ENCODE measurements at regions not wholly inside any gene's neighbourhood (a gene's known extent, or its start where the extent isn't known, plus 50 kb on each side); places are given as distances from the start of the nearest gene placed in this dataset.

DNA sequence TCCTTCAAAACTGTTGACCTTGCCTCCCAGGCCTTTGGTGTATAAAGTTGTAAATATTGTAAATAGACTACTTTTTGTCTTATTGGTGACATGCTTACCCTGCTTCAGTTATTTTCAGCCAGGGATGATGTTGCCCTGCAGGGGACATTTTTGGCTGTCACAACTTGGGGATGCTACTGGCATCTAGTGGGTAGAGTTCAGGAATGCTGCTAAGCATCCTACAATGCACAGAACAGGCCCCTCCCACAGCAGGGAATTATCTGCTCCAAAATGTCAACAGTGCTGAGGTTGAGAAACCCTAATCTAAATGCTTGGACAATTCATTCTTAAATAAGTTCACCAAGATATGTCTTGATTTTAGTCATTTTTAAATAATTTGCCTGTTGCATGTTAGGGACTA is 459.8 kb downstream of the PMP22 start:
- POLR2A ChIA-PET, result no interaction called here
- peak; percentile 32 for DNase-seq (ENCODE audit: low spot score)
- CTCF ChIA-PET, result no interaction called here

DNA sequence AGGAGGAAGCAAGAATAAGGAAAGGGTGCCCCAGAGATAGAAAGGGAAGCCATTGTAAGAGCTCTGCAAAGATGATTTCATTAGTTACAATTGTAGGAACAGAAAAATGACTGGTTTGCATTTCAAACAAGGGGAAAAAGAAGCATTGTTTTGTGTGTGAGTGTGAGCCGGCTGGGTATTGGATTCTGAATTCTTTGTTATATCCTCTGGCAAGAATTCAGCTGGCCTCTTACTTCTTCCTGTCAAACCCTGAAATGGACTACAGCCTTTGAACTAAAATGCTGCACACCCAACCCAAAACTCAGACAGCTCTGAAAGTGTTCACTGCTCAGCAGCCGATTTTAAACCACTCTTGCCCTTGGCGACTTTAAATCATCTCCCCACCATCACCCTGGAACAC is 461.3 kb downstream of the PMP22 start:
- POLR2A ChIA-PET, result no interaction called here
- CTCF ChIA-PET, result no interaction called here
- H3K27ac Mint-ChIP-seq, result no peak overlapping the region
- no peaks in the 10 kb centered on the region for H3K4me1 Mint-ChIP-seq
- DNase-seq (ENCODE audit: low spot score) (no peak), ATAC-seq (no peak)
- no peak overlapping the region for H3K4me3 Mint-ChIP-seq
- TF ChIP-seq SP1 (CRISPR knock-in tag; conservative IDR thresholded peaks at IDR 0.05), result no peak
- TF ChIP-seq ZNF219 (CRISPR knock-in tag; IDR thresholded peaks at IDR 0.05; ENCODE audit: borderline replicate concordance), result no peak
- TF ChIP-seq, protein P1, sequence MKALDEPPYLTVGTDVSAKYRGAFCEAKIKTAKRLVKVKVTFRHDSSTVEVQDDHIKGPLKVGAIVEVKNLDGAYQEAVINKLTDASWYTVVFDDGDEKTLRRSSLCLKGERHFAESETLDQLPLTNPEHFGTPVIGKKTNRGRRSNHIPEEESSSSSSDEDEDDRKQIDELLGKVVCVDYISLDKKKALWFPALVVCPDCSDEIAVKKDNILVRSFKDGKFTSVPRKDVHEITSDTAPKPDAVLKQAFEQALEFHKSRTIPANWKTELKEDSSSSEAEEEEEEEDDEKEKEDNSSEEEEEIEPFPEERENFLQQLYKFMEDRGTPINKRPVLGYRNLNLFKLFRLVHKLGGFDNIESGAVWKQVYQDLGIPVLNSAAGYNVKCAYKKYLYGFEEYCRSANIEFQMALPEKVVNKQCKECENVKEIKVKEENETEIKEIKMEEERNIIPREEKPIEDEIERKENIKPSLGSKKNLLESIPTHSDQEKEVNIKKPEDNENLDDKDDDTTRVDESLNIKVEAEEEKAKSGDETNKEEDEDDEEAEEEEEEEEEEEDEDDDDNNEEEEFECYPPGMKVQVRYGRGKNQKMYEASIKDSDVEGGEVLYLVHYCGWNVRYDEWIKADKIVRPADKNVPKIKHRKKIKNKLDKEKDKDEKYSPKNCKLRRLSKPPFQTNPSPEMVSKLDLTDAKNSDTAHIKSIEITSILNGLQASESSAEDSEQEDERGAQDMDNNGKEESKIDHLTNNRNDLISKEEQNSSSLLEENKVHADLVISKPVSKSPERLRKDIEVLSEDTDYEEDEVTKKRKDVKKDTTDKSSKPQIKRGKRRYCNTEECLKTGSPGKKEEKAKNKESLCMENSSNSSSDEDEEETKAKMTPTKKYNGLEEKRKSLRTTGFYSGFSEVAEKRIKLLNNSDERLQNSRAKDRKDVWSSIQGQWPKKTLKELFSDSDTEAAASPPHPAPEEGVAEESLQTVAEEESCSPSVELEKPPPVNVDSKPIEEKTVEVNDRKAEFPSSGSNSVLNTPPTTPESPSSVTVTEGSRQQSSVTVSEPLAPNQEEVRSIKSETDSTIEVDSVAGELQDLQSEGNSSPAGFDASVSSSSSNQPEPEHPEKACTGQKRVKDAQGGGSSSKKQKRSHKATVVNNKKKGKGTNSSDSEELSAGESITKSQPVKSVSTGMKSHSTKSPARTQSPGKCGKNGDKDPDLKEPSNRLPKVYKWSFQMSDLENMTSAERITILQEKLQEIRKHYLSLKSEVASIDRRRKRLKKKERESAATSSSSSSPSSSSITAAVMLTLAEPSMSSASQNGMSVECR (CRISPR knock-in tag; IDR thresholded peaks at IDR 0.05; ENCODE audit: borderline replicate concordance), result no peak
- peaks cover 27% of the 10 kb centered on the region for H3K9me3 Mint-ChIP-seq
- H3K27me3 Mint-ChIP-seq (ENCODE audit: low read depth), result no peaks in the 10 kb centered on the region
- 0 out of 2 replicates have a peak, but pooled peaks cover 3% of the 10 kb centered on the region for H3K36me3 Mint-ChIP-seq

More for the DNA sequence above, 459.8 kb downstream of the PMP22 start:
- H3K27me3 Mint-ChIP-seq (ENCODE audit: low read depth), result no peaks in the 10 kb centered on the region
- no peak overlapping the region for H3K27ac Mint-ChIP-seq
- peaks cover 17% of the 10 kb centered on the region for H3K9me3 Mint-ChIP-seq
- ATAC-seq, result peak; percentile 76; the same call in 1 of the 2 replicates
- no peak overlapping the region for H3K4me3 Mint-ChIP-seq
- TF ChIP-seq TEAD4 (CRISPR knock-in tag; IDR thresholded peaks at IDR 0.05), result 0 out of 2 replicates have a peak, but pooled peaks have one; percentile 21
- TF ChIP-seq ATF1 (CRISPR knock-in tag; IDR thresholded peaks at IDR 0.05), result no peak
- 0 out of 2 replicates have a peak, but pooled peaks cover 3% of the 10 kb centered on the region for H3K36me3 Mint-ChIP-seq
- H3K4me1 Mint-ChIP-seq, result no peaks in the 10 kb centered on the region

DNA sequence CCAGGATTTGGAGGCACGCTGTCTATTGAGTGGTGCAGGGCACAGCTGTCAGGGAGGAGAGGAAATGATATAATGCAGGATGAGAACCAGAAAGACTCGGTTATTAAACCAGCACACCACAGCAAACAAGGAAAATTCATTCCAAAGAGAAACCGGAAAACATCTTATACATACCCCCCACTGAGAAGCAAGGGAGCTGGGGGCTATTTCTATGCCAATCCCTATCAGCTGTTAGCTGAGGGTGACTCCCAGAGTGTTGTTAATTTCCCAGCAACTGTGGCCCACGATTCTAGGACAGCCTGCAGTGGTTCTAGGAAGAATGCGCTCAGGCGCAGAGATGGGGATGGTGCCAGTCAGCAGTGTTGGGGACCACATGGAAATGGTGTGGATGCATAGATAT is 467.3 kb downstream of the PMP22 start:
- ChIA-PET POLR2A (no interaction called here), CTCF (no interaction called here)
- Mint-ChIP-seq H3K4me3 (no peak overlapping the region), H3K27me3 (ENCODE audit: low read depth) (no peaks in the 10 kb centered on the region), H3K36me3 (0 out of 2 replicates have a peak, but pooled peaks cover 3% of the 10 kb centered on the region), H3K27ac (no peak overlapping the region), H3K4me1 (0 out of 2 replicates have a peak, but pooled peaks cover under 1% of the 10 kb centered on the region), H3K9me3 (peaks cover 23% of the 10 kb centered on the region)
- no peak for ATAC-seq
- TF ChIP-seq TEAD1 (CRISPR knock-in tag; IDR thresholded peaks at IDR 0.05), result no peak
- DNase-seq (ENCODE audit: low spot score), result no peak

DNA sequence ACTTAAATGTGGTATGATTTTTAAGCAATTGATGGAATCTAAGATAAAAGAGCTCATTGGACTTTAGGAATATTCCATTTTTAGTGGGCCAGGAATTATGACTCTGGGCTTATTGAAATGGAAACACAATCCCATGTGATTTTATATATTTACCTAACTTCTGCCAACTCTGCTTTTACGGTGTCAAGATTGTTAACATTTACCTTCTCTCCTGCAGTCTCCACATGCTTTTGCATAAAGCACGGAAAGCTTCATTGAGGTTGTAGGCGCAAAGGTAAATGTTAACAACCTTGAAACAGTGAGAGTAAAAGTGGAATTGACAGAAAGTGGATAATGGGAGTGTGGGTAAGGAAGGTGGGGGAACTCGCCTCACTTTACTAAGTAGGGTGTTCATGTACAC is 468.1 kb downstream of the PMP22 start:
- DNase-seq (ENCODE audit: low spot score) (no peak), ATAC-seq (no peak)
- Mint-ChIP-seq H3K9me3 (peaks cover 23% of the 10 kb centered on the region), H3K36me3 (0 out of 2 replicates have a peak, but pooled peaks cover 3% of the 10 kb centered on the region), H3K27me3 (ENCODE audit: low read depth) (no peaks in the 10 kb centered on the region), H3K4me1 (peaks cover 6% of the 10 kb centered on the region), H3K27ac (no peak overlapping the region), H3K4me3 (no peak overlapping the region)
- TF ChIP-seq, protein P2, sequence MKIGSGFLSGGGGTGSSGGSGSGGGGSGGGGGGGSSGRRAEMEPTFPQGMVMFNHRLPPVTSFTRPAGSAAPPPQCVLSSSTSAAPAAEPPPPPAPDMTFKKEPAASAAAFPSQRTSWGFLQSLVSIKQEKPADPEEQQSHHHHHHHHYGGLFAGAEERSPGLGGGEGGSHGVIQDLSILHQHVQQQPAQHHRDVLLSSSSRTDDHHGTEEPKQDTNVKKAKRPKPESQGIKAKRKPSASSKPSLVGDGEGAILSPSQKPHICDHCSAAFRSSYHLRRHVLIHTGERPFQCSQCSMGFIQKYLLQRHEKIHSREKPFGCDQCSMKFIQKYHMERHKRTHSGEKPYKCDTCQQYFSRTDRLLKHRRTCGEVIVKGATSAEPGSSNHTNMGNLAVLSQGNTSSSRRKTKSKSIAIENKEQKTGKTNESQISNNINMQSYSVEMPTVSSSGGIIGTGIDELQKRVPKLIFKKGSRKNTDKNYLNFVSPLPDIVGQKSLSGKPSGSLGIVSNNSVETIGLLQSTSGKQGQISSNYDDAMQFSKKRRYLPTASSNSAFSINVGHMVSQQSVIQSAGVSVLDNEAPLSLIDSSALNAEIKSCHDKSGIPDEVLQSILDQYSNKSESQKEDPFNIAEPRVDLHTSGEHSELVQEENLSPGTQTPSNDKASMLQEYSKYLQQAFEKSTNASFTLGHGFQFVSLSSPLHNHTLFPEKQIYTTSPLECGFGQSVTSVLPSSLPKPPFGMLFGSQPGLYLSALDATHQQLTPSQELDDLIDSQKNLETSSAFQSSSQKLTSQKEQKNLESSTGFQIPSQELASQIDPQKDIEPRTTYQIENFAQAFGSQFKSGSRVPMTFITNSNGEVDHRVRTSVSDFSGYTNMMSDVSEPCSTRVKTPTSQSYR (CRISPR knock-in tag; IDR thresholded peaks at IDR 0.05), result no peak
- TF ChIP-seq NR2C2 (CRISPR knock-in tag; IDR thresholded peaks at IDR 0.05) (no peak), ZNF396 (CRISPR knock-in tag; IDR thresholded peaks at IDR 0.05; ENCODE audit: borderline replicate concordance) (no peak), RELA (CRISPR knock-in tag; IDR thresholded peaks at IDR 0.05; ENCODE audit: borderline replicate concordance) (no peak), ZNF219 (CRISPR knock-in tag; IDR thresholded peaks at IDR 0.05; ENCODE audit: borderline replicate concordance) (no peak), FOXJ3 (CRISPR knock-in tag; IDR thresholded peaks at IDR 0.05; ENCODE audit: borderline replicate concordance) (no peak), EMX1 (CRISPR knock-in tag; IDR thresholded peaks at IDR 0.05) (no peak)
- TF ChIP-seq, protein P3, sequence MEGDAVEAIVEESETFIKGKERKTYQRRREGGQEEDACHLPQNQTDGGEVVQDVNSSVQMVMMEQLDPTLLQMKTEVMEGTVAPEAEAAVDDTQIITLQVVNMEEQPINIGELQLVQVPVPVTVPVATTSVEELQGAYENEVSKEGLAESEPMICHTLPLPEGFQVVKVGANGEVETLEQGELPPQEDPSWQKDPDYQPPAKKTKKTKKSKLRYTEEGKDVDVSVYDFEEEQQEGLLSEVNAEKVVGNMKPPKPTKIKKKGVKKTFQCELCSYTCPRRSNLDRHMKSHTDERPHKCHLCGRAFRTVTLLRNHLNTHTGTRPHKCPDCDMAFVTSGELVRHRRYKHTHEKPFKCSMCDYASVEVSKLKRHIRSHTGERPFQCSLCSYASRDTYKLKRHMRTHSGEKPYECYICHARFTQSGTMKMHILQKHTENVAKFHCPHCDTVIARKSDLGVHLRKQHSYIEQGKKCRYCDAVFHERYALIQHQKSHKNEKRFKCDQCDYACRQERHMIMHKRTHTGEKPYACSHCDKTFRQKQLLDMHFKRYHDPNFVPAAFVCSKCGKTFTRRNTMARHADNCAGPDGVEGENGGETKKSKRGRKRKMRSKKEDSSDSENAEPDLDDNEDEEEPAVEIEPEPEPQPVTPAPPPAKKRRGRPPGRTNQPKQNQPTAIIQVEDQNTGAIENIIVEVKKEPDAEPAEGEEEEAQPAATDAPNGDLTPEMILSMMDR (IDR thresholded peaks at IDR 0.05), result no peak
- TF ChIP-seq, protein P4, sequence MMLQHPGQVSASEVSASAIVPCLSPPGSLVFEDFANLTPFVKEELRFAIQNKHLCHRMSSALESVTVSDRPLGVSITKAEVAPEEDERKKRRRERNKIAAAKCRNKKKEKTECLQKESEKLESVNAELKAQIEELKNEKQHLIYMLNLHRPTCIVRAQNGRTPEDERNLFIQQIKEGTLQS (CRISPR knock-in tag; conservative IDR thresholded peaks at IDR 0.05), result no peak
- TF ChIP-seq, protein P5, sequence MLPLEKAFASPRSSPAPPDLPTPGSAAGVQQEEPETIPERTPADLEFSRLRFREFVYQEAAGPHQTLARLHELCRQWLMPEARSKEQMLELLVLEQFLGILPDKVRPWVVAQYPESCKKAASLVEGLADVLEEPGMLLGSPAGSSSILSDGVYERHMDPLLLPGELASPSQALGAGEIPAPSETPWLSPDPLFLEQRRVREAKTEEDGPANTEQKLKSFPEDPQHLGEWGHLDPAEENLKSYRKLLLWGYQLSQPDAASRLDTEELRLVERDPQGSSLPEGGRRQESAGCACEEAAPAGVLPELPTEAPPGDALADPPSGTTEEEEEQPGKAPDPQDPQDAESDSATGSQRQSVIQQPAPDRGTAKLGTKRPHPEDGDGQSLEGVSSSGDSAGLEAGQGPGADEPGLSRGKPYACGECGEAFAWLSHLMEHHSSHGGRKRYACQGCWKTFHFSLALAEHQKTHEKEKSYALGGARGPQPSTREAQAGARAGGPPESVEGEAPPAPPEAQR (CRISPR knock-in tag; IDR thresholded peaks at IDR 0.05), result no peak
- TF ChIP-seq, protein P6, sequence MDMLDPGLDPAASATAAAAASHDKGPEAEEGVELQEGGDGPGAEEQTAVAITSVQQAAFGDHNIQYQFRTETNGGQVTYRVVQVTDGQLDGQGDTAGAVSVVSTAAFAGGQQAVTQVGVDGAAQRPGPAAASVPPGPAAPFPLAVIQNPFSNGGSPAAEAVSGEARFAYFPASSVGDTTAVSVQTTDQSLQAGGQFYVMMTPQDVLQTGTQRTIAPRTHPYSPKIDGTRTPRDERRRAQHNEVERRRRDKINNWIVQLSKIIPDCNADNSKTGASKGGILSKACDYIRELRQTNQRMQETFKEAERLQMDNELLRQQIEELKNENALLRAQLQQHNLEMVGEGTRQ (CRISPR knock-in tag; IDR thresholded peaks at IDR 0.05), result no peak
- POLR2A ChIA-PET, result no interaction called here
- CTCF ChIA-PET, result no interaction called here

Data from WTC11 (cell line).